ENCODE measurements at regions not wholly inside any gene's neighbourhood (a gene's known extent, or its start where the extent isn't known, plus 50 kb on each side); places are given as distances from the start of the nearest gene placed in this dataset.

GRCh38 chr6:22448291-22448711, 121.1 kb upstream of the HDGFL1 start:
- TF ChIP-seq, protein P1, sequence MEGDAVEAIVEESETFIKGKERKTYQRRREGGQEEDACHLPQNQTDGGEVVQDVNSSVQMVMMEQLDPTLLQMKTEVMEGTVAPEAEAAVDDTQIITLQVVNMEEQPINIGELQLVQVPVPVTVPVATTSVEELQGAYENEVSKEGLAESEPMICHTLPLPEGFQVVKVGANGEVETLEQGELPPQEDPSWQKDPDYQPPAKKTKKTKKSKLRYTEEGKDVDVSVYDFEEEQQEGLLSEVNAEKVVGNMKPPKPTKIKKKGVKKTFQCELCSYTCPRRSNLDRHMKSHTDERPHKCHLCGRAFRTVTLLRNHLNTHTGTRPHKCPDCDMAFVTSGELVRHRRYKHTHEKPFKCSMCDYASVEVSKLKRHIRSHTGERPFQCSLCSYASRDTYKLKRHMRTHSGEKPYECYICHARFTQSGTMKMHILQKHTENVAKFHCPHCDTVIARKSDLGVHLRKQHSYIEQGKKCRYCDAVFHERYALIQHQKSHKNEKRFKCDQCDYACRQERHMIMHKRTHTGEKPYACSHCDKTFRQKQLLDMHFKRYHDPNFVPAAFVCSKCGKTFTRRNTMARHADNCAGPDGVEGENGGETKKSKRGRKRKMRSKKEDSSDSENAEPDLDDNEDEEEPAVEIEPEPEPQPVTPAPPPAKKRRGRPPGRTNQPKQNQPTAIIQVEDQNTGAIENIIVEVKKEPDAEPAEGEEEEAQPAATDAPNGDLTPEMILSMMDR (IDR thresholded peaks at IDR 0.05), result no peak
- TF ChIP-seq POLR2A (IDR thresholded peaks at IDR 0.05), result no peak
